C4-2B (cell line): ENCODE measurements at regions not wholly inside any gene's neighbourhood (a gene's known extent, or its start where the extent isn't known, plus 50 kb on each side); places are given as distances from the start of the nearest gene placed in this dataset.

ENCODE experiments used
- H3K27ac ChIP-seq: fragments of 450-650 bp; 2 replicates; pipeline ENCODE4 v1.5.1; 2017
- CTCF ChIP-seq: fragments of 450-650 bp; conservative IDR thresholded peaks from 2 replicates; pipeline ENCODE4 v1.5.1; 2017; ENCODE audit warnings: mild to moderate bottlenecking
- ZFX ChIP-seq: fragments of 450-650 bp; IDR thresholded peaks from 2 replicates; pipeline ENCODE4 v1.6.1; 2017

GRCh38 chr2:16608661-16609643 is 56.7 kb downstream of the CYRIA start:
- TF ChIP-seq ZFX = no peak
- TF ChIP-seq CTCF = peak; percentile 95
- H3K27ac ChIP-seq = peak overlapping the region; percentile 26

GRCh38 chr2:16607301-16607700 is 58.3 kb downstream of the CYRIA start:
- TF ChIP-seq ZFX = no peak
- no peak for TF ChIP-seq CTCF
- H3K27ac ChIP-seq = no peak overlapping the region

GRCh38 chr2:16604236-16604635 is 61.4 kb downstream of the CYRIA start:
- H3K27ac ChIP-seq = no peak overlapping the region
- TF ChIP-seq CTCF = no peak
- TF ChIP-seq ZFX = no peak

GRCh38 chr2:16591370-16591933 is 74.2 kb downstream of the CYRIA start:
- no peak overlapping the region for H3K27ac ChIP-seq
- TF ChIP-seq CTCF (no peak), ZFX (no peak)

GRCh38 chr2:16589465-16589864 is 76.2 kb downstream of the CYRIA start:
- H3K27ac ChIP-seq = no peak overlapping the region

GRCh38 chr2:16588565-16588964 is 77.1 kb downstream of the CYRIA start:
- TF ChIP-seq CTCF = no peak
- TF ChIP-seq ZFX = no peak
- no peak overlapping the region for H3K27ac ChIP-seq

More at GRCh38 chr2:16589465-16589864, 76.2 kb downstream of the CYRIA start:
- TF ChIP-seq CTCF (no peak), ZFX (no peak)

GRCh38 chr2:16587601-16588000 is 78.0 kb downstream of the CYRIA start:
- TF ChIP-seq CTCF (no peak), ZFX (no peak)
- H3K27ac ChIP-seq = no peak overlapping the region
